IPS-18a (cell line): ENCODE measurements at regions not wholly inside any gene's neighbourhood (a gene's known extent, or its start where the extent isn't known, plus 50 kb on each side); places are given as distances from the start of the nearest gene placed in this dataset.

Experiments used
- H3K27ac ChIP-seq: one replicate; pipeline ENCODE4 v1.5.1; 2013; ENCODE audit warnings: low read length
- H3K27me3 ChIP-seq: one replicate; pipeline ENCODE4 v1.6.1; 2013; ENCODE audit warnings: mild to moderate bottlenecking, low read length; ENCODE audit not compliant: control insufficient read depth, insufficient read depth
- H3K36me3 ChIP-seq: one replicate; pipeline ENCODE4 v1.6.1; 2013; ENCODE audit warnings: low read depth, low read length; ENCODE audit not compliant: control insufficient read depth
- H3K4me1 ChIP-seq: one replicate; pipeline ENCODE4 v1.6.1; 2013; ENCODE audit warnings: low read depth, low read length; ENCODE audit not compliant: control insufficient read depth
- H3K4me3 ChIP-seq: one replicate; pipeline ENCODE4 v1.5.1; 2013; ENCODE audit warnings: low read length
- H3K9ac ChIP-seq: one replicate; pipeline ENCODE4 v1.6.1; 2013; ENCODE audit warnings: mild to moderate bottlenecking, low read length, moderate library complexity
- H3K9me3 ChIP-seq: one replicate; pipeline ENCODE4 v1.6.1; 2013; ENCODE audit warnings: low read depth, low read length; ENCODE audit not compliant: control insufficient read depth

- Histone ChIP-seq H3K36me3 (no peaks in the 10 kb centered on the region), H3K9ac (no peak overlapping the region), H3K9me3 (peaks cover 4% of the 10 kb centered on the region), H3K4me3 (no peak overlapping the region), H3K4me1 (no peaks in the 10 kb centered on the region), H3K27ac (no peak overlapping the region), H3K27me3 (no peaks in the 10 kb centered on the region)
Measured at GRCh38 chr9:1747417-1747967, 267.7 kb upstream of the SMARCA2 start.

- Histone ChIP-seq H3K9ac (no peak overlapping the region), H3K27me3 (no peaks in the 10 kb centered on the region), H3K4me3 (no peak overlapping the region), H3K36me3 (no peaks in the 10 kb centered on the region), H3K9me3 (peaks cover 4% of the 10 kb centered on the region), H3K4me1 (no peaks in the 10 kb centered on the region), H3K27ac (no peak overlapping the region)
Measured at GRCh38 chr9:1748407-1748806, 266.7 kb upstream of the SMARCA2 start.

GRCh38 chr9:1757186-1757585 lies 258.0 kb upstream of the SMARCA2 start:
- H3K9me3 ChIP-seq, result no peaks in the 10 kb centered on the region
- H3K27me3 ChIP-seq, result no peaks in the 10 kb centered on the region
- H3K9ac ChIP-seq, result no peak overlapping the region
- peaks cover 6% of the 10 kb centered on the region for H3K4me1 ChIP-seq
- H3K27ac ChIP-seq, result no peak overlapping the region
- no peak overlapping the region for H3K4me3 ChIP-seq
- no peaks in the 10 kb centered on the region for H3K36me3 ChIP-seq

- Histone ChIP-seq H3K9me3 (no peaks in the 10 kb centered on the region), H3K27me3 (no peaks in the 10 kb centered on the region), H3K4me3 (no peak overlapping the region), H3K4me1 (peaks cover 6% of the 10 kb centered on the region), H3K9ac (no peak overlapping the region), H3K27ac (no peak overlapping the region), H3K36me3 (no peaks in the 10 kb centered on the region)
Measured at GRCh38 chr9:1759009-1759408, 256.1 kb upstream of the SMARCA2 start.

GRCh38 chr9:1759771-1760300 lies 255.3 kb upstream of the SMARCA2 start:
- Histone ChIP-seq H3K36me3 (no peaks in the 10 kb centered on the region), H3K4me1 (peaks cover 6% of the 10 kb centered on the region), H3K27ac (no peak overlapping the region)

GRCh38 chr9:1761807-1762206 lies 253.3 kb upstream of the SMARCA2 start:
- Histone ChIP-seq H3K9ac (no peak overlapping the region), H3K4me1 (peaks cover 6% of the 10 kb centered on the region), H3K4me3 (no peak overlapping the region), H3K27ac (no peak overlapping the region), H3K27me3 (no peaks in the 10 kb centered on the region), H3K9me3 (no peaks in the 10 kb centered on the region), H3K36me3 (no peaks in the 10 kb centered on the region)

More at GRCh38 chr9:1759771-1760300, 255.3 kb upstream of the SMARCA2 start:
- Histone ChIP-seq H3K9ac (no peak overlapping the region), H3K4me3 (no peak overlapping the region), H3K9me3 (no peaks in the 10 kb centered on the region), H3K27me3 (no peaks in the 10 kb centered on the region)

GRCh38 chr9:1766042-1766441 lies 249.1 kb upstream of the SMARCA2 start:
- Histone ChIP-seq H3K4me1 (no peaks in the 10 kb centered on the region), H3K4me3 (no peak overlapping the region), H3K36me3 (no peaks in the 10 kb centered on the region), H3K9me3 (no peaks in the 10 kb centered on the region), H3K27ac (no peak overlapping the region), H3K27me3 (no peaks in the 10 kb centered on the region), H3K9ac (no peak overlapping the region)

GRCh38 chr9:1768561-1768960 lies 246.6 kb upstream of the SMARCA2 start:
- Histone ChIP-seq H3K9me3 (no peaks in the 10 kb centered on the region), H3K9ac (no peak overlapping the region), H3K4me1 (no peaks in the 10 kb centered on the region), H3K4me3 (no peak overlapping the region), H3K27me3 (no peaks in the 10 kb centered on the region), H3K27ac (no peak overlapping the region), H3K36me3 (no peaks in the 10 kb centered on the region)

- Histone ChIP-seq H3K4me1 (peaks cover 20% of the 10 kb centered on the region), H3K4me3 (no peak overlapping the region), H3K9me3 (no peaks in the 10 kb centered on the region), H3K27ac (no peak overlapping the region), H3K36me3 (no peaks in the 10 kb centered on the region), H3K9ac (no peak overlapping the region), H3K27me3 (no peaks in the 10 kb centered on the region)
Measured at GRCh38 chr9:1771094-1771789, 243.9 kb upstream of the SMARCA2 start.

GRCh38 chr9:1775230-1775629 lies 239.9 kb upstream of the SMARCA2 start:
- peaks cover 22% of the 10 kb centered on the region for H3K4me1 ChIP-seq
- no peaks in the 10 kb centered on the region for H3K36me3 ChIP-seq
- H3K4me3 ChIP-seq, result peak overlapping the region; percentile 15
- no peaks in the 10 kb centered on the region for H3K27me3 ChIP-seq
- peak overlapping the region; percentile 9 for H3K27ac ChIP-seq
- H3K9me3 ChIP-seq, result no peaks in the 10 kb centered on the region
- H3K9ac ChIP-seq, result peak overlapping the region; percentile 9

GRCh38 chr9:1776668-1777067 lies 238.5 kb upstream of the SMARCA2 start:
- Histone ChIP-seq H3K4me1 (peaks cover 22% of the 10 kb centered on the region), H3K27me3 (no peaks in the 10 kb centered on the region), H3K4me3 (no peak overlapping the region), H3K27ac (no peak overlapping the region), H3K9me3 (no peaks in the 10 kb centered on the region), H3K9ac (no peak overlapping the region), H3K36me3 (no peaks in the 10 kb centered on the region)

- Histone ChIP-seq H3K4me1 (no peaks in the 10 kb centered on the region), H3K9ac (no peak overlapping the region), H3K9me3 (no peaks in the 10 kb centered on the region), H3K27me3 (no peaks in the 10 kb centered on the region), H3K4me3 (no peak overlapping the region), H3K27ac (no peak overlapping the region), H3K36me3 (no peaks in the 10 kb centered on the region)
Measured at GRCh38 chr9:1791191-1791590, 224.0 kb upstream of the SMARCA2 start.
